Esophagus muscularis mucosa (tissue), 4 donors: ENCODE measurements at regions not wholly inside any gene's neighbourhood (a gene's known extent, or its start where the extent isn't known, plus 50 kb on each side); places are given as distances from the start of the nearest gene placed in this dataset.

Experiments
- DNase-seq: peaks from one replicate; pipeline ENCODE4 v3.0.0-alpha.2; 2017; ENCODE audit errors: extremely low spot score
- H3K27ac ChIP-seq, 4 donors: fragments of 200-600 bp; sonication (generic); replicated peaks in 1 of 4; 1 replicate in 3 of 4; 2 replicates in 1 of 4; pipeline ENCODE4 v1.5.1; 2016 to 2019; ENCODE audit warnings: mild to moderate bottlenecking in 1 of 4
- H3K27me3 ChIP-seq, 4 donors: fragments of 200-600 bp; sonication (generic); one replicate each; pipeline versions ENCODE4 v1.5.1 to v1.6.0; 2016 to 2019
- H3K36me3 ChIP-seq, 4 donors: fragments of 200-600 bp; sonication (generic); one replicate each; pipeline ENCODE4 v1.5.1; 2016 to 2019
- H3K4me1 ChIP-seq, 4 donors: fragments of 200-600 bp; sonication (generic); one replicate each; pipeline ENCODE4 v1.5.1; 2016 to 2019
- H3K4me3 ChIP-seq, 4 donors: fragments of 200-600 bp; sonication (generic); 1 replicate in 2 of 4; 2 replicates in 2 of 4; pipeline ENCODE4 v1.5.1; 2016 to 2019; ENCODE audit warnings: mild to moderate bottlenecking in 4 of 4, moderate library complexity in 1 of 4
- H3K9me3 ChIP-seq, 4 donors: fragments of 200-600 bp; sonication (generic); 1 replicate in 3 of 4; 2 replicates in 1 of 4; pipeline ENCODE4 v1.5.1; 2016 to 2019
- CTCF ChIP-seq, 3 experiments: fragments of 200-600 bp in 2 of 3; fragments of 450-650 bp in 1 of 3; sonication (generic) in 2 of 3; IDR thresholded peaks; one replicate each; pipeline ENCODE4 v1.5.1; 2017 to 2019; ENCODE audit warnings: antibody characterized with exemption in 3 of 3, mild to moderate bottlenecking in 2 of 3, moderate library complexity in 1 of 3
- EP300 ChIP-seq: sonication (generic); formaldehyde crosslinking; IDR thresholded peaks from one replicate; pipeline ENCODE4 v1.6.1; 2017; ENCODE audit warnings: antibody characterized with exemption
- POLR2A ChIP-seq: fragments of 450-650 bp; IDR thresholded peaks from one replicate; pipeline ENCODE4 v1.6.1; 2017; ENCODE audit warnings: antibody characterized with exemption, moderate library complexity, mild to moderate bottlenecking, low read depth
- POLR2AphosphoS5 ChIP-seq, 2 donors: sonication (generic); formaldehyde crosslinking; IDR thresholded peaks; one replicate each; pipeline ENCODE4 v1.6.1; 2017; ENCODE audit warnings: antibody characterized with exemption in 2 of 2
- WGBS: methylation state at CpG from one replicate; pipeline ENCODE4 v1.1.5; 2018; 5-methylcytosine and 5-hydroxymethylcytosine counted together
- intact Hi-C: fragments of 100-400 bp; cut with DNase I; formaldehyde crosslinking; loops from one replicate; pipeline ENCODE4 v1.15.1; 2023

DNA sequence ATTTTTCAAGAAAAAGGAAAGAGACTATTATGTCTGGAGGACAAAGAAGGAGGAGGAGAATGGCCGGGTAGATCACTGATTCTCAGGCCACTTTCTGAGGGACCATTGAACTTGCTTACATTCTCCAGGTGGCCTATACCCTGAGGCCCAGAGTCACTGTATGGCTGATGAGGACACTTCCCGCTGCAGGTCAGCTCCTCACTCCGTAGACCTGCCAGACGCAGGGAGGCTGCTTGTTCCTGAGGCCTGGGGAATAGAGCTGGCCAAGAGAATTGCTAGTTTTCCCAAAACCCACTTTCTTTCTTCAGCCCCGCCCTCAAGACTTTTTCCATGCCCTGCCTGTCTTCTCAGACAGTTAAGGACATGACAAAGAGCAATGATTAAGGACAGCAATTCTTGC lies 510.5 kb upstream of the TBX3 start:
- Histone ChIP-seq H3K27me3 (no peaks in the 10 kb centered on the region), H3K36me3 (no peaks in the 10 kb centered on the region), H3K9me3 (no peaks in the 10 kb centered on the region), H3K4me1 (no peaks in the 10 kb centered on the region), H3K4me3 (no peak overlapping the region), H3K27ac (no peak overlapping the region)
- no peak for TF ChIP-seq CTCF (IDR thresholded peaks at IDR 0.05)
- TF ChIP-seq POLR2AphosphoS5 (IDR thresholded peaks at IDR 0.05) = no peak
- TF ChIP-seq POLR2A = no peak
- TF ChIP-seq EP300 = no peak
- no peak for DNase-seq
- 87% methylated on average over 5 of the region's 5 CpGs for WGBS
- intact Hi-C loops = no loop called here

- DNase-seq = no peak
- TF ChIP-seq CTCF (IDR thresholded peaks at IDR 0.05) (no peak), POLR2AphosphoS5 (IDR thresholded peaks at IDR 0.05) (no peak), EP300 (no peak)
- Histone ChIP-seq H3K9me3 (peaks cover 0 to 4% (median 0%) of the 10 kb centered on the region in 4 donors), H3K27ac (no peak overlapping the region), H3K36me3 (no peaks in the 10 kb centered on the region), H3K27me3 (no peaks in the 10 kb centered on the region), H3K4me3 (no peak overlapping the region), H3K4me1 (no peaks in the 10 kb centered on the region)
- intact Hi-C loops = no loop called here
- WGBS = 76% methylated on average over 2 of the region's 2 CpGs
Observed at GRCh38 chr12:115191342-115191741, 507.4 kb upstream of the TBX3 start.

DNA sequence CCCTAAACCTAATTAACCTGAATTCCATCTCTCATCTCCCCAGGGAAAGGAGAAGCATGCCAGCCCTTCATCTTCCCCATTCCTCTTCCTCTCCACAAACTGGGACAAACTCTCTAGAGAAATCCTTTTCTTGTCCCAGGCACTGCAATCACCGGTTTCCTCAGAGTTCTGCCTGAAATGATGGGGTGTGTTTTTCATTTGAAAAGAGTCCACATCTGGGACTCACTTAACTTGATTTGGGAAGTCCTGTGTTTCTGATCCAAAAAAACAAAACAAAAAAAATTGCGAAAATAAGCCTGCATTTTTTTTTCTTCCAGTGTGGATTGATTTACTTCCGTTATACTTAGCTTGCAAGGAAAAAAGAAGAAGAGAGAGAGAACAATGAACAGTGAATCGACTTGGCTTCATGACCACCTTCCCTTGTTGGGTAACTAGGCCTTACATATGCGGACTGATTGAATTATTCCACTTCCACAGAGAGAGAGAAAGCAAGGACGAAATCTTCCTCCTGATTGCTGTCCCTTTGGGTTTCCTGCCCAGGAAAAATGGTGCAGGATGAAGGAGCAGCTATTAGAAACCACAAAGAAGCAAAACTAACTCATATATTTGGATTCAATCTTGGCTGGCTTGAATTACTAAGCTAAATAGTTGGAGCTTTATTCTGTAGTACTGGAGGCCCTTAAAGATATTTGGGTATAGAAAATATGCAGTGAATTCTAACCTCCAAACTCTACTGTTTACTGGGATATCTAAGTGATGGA lies 506.2 kb upstream of the TBX3 start:
- intact Hi-C loops = no loop called here
- Histone ChIP-seq H3K27ac (no peak overlapping the region), H3K9me3 (peaks cover 0 to 6% (median 0%) of the 10 kb centered on the region in 4 donors), H3K36me3 (no peaks in the 10 kb centered on the region), H3K4me3 (no peak overlapping the region), H3K27me3 (no peaks in the 10 kb centered on the region), H3K4me1 (no peaks in the 10 kb centered on the region)
- 74% methylated on average over 6 of the region's 6 CpGs for WGBS
- no peak for DNase-seq
- TF ChIP-seq POLR2AphosphoS5 (IDR thresholded peaks at IDR 0.05) (no peak), EP300 (no peak), POLR2A (no peak)

GRCh38 chr12:115185506-115185905 lies 501.5 kb upstream of the TBX3 start:
- no peak overlapping the region for H3K27ac ChIP-seq
- H3K36me3 ChIP-seq = no peaks in the 10 kb centered on the region
- no peak for DNase-seq
- no peaks in the 10 kb centered on the region for H3K27me3 ChIP-seq
- TF ChIP-seq POLR2A = no peak
- no peak for TF ChIP-seq EP300
- no peak for TF ChIP-seq POLR2AphosphoS5 (IDR thresholded peaks at IDR 0.05)
- no peak for TF ChIP-seq CTCF (IDR thresholded peaks at IDR 0.05)
- intact Hi-C loops = no loop called here
- 73% methylated on average over 4 of the region's 4 CpGs for WGBS
- H3K4me3 ChIP-seq = no peak overlapping the region
- H3K4me1 ChIP-seq = no peaks in the 10 kb centered on the region
- H3K9me3 ChIP-seq = peaks cover 0 to 6% (median 0%) of the 10 kb centered on the region in 4 donors

DNA sequence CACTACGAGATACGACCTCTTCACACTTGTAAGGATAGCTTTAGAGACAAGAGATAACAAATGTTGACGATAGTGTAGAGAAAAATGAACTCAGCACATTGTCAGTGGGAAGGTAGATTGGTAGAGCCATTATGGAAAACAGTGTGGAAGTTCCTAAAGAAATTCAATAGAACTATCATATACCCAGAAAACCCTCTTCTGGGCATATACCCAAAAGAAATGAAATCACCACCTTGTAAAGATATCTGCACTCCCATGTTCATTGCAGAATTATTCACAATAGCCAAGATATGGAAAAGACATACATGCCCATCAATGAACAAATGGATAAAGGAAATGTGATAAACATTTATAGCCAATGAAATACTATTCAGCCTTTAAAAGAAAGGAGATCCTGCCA lies 499.8 kb upstream of the TBX3 start:
- Histone ChIP-seq H3K4me3 (no peak overlapping the region), H3K36me3 (no peaks in the 10 kb centered on the region), H3K27ac (no peak overlapping the region), H3K27me3 (no peaks in the 10 kb centered on the region), H3K9me3 (peaks cover 0 to 6% (median 0%) of the 10 kb centered on the region in 4 donors), H3K4me1 (no peaks in the 10 kb centered on the region)
- intact Hi-C loops = no loop called here
- TF ChIP-seq POLR2AphosphoS5 (IDR thresholded peaks at IDR 0.05) = no peak
- TF ChIP-seq POLR2A = no peak
- no peak for TF ChIP-seq CTCF (IDR thresholded peaks at IDR 0.05)
- TF ChIP-seq EP300 = no peak
- 91% methylated on average over 3 of the region's 3 CpGs for WGBS
- DNase-seq = no peak
